ENCODE measurements at regions not wholly inside any gene's neighbourhood (a gene's known extent, or its start where the extent isn't known, plus 50 kb on each side); places are given as distances from the start of the nearest gene placed in this dataset.

- no peak for DNase-seq
These were observed 553.8 kb upstream of the VSTM2A start for GRCh38 chr7:53988376-53988775.

- no peak for DNase-seq
These were observed 549.0 kb upstream of the VSTM2A start for GRCh38 chr7:53993224-53993623.

- DNase-seq, result no peak
These were observed 545.3 kb upstream of the VSTM2A start for GRCh38 chr7:53996876-53997275.

DNA sequence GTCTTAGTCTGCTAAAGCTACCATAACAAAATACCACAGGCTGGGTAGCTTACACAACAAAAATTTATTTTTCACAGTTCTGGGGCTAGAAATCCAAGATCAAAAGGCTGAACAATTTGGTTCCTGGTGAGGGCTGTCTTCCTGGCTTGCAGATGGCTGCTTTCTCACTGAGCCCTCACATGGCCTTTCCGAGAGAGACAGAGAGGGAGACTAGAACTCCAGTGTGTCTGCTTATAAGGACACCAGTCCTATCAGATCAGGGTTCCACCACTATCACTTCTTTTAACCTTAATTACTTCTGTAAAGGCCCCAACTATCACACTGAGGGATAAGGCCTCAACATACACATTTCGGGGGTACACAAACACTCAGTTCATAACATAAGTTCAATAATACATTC is 527.4 kb upstream of the VSTM2A start:
- no peak for DNase-seq

DNA sequence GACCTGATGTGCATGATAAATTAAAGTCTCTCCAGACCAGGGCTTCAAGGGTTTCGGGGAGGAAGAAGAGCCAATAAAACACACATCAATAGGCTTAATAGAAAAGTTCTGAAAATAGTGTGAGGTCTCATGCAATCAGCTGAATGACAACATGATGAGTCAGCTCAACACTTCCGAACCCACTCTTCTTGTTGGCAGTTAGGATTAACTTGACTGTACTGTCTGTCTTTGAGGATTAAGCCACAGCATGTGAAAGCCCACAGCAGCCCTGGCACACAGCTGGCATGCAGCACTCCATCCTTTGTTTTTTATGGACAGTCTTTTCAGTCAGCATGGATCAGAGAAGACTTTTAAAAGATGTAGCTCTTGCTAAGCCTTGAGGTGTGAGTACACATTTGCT is 526.9 kb upstream of the VSTM2A start:
- DNase-seq, result no peak

DNA sequence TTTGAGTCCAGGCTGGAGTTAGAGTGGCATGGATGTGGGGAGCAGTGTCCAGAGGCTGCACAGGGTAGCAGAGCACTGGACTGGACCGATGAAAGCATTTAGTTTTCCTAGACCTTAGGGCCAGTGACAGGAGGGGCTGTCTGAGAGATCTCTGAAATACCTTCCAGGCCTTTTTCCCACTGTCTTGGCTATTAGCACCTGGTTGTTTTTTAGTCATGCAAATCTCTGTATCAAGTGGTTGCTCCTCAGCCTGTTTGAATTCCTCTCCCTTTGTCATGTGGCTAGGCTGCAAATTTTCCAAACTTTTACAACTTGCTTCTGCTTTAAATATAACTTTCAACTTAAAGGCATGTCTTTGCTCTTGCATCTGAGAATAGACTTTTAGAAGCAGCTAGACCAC is 504.3 kb upstream of the VSTM2A start:
- DNase-seq, result no peak

- no peak for DNase-seq
These were observed 481.5 kb upstream of the VSTM2A start for GRCh38 chr7:54060643-54061042.

DNA sequence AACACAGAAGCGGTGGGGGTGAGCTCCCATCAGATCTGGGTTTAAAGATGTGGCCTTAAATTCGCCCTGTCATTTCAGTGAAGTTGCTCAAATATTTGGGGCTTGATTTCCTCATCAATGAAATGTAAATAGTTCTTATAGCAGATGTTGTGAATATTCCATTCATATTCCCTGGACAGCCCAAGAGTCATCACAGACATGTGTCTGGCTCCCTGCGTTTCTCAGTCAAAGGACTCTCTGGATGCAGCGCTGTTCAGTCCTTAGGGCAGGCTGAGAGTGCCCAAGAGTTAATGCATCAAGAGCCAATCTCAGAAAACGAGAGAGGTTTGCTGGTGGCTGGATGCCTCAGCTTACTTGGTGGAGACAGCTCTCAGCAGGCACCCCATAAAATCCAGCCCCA is 475.5 kb upstream of the VSTM2A start:
- DNase-seq, result no peak

DNA sequence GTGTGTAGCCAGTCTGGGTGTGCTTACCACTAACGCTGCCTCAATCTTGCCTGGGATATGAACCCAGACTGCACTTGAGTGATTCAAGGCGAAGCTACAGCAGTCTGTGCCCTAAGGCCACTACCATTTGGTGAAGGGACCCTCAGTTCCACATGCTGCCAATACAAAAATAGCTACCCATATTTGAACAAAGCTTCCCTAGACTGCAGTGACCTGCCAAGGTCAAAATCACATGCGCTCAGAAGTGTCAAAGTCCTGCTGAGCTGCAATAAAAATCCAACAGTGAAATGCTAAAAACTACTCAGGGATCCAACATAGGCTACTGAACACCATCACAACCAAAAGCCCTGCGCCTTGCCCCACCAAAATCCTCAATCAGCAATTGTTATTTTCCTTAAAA is 472.3 kb upstream of the VSTM2A start:
- DNase-seq, result no peak

GRCh38 chr7:54072710-54073109 is 469.5 kb upstream of the VSTM2A start:
- no peak for DNase-seq

DNA sequence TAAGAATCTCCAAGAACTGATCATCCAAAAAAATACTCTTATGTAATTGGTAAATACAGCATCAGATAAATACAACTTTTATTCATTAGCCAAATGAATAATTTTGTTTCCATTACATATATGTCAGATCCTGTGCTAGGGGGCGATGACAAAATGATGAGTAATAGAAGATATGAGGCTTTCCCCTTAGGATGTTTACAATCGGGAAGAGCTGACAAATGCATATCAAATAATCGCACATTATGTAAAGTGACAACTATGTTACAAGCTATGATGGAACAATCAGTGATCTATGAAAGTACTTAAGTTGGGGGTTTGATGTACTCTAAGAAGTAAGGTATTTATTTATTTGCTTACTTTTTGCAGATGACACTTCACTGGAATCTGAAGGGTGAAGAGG is 465.6 kb upstream of the VSTM2A start:
- DNase-seq, result no peak

- no peak for DNase-seq
These were observed 461.6 kb upstream of the VSTM2A start for GRCh38 chr7:54080525-54080924.

GRCh38 chr7:54080971-54081370 is 461.2 kb upstream of the VSTM2A start:
- no peak for DNase-seq

GRCh38 chr7:54084340-54084739 is 457.8 kb upstream of the VSTM2A start:
- no peak for DNase-seq

DNA sequence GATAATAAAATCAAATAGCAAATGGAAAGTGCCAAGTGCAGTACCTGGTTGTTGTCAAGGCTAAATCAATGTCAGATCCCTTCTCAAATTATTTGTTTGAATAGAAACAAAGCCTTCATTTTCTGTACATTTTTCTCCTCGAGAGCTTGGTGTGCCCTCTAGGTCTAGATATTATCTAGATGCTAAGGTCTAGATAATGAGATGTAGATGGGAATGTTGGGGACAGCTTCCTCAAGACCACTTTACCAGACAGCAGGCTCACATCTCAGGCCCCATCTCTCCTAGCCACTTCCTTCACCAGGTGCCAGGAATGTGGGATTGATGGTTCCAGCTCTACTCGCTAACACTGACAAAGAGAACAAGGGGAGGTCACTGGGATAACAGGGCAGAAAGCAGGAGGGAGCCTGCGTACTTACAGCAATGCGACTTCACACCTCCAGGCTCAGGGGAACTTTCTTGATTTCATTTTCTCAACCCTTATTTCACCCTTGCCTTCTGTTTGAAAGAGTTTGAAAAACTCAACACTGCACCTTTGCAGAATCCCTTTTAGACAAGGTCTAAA is 451.4 kb upstream of the VSTM2A start:
- no peak for DNase-seq

- DNase-seq, result no peak
These were observed 450.9 kb upstream of the VSTM2A start for GRCh38 chr7:54091322-54091721.

GRCh38 chr7:54097886-54098285 is 444.3 kb upstream of the VSTM2A start:
- DNase-seq, result no peak

GRCh38 chr7:54109501-54109900 is 432.7 kb upstream of the VSTM2A start:
- no peak for DNase-seq

DNA sequence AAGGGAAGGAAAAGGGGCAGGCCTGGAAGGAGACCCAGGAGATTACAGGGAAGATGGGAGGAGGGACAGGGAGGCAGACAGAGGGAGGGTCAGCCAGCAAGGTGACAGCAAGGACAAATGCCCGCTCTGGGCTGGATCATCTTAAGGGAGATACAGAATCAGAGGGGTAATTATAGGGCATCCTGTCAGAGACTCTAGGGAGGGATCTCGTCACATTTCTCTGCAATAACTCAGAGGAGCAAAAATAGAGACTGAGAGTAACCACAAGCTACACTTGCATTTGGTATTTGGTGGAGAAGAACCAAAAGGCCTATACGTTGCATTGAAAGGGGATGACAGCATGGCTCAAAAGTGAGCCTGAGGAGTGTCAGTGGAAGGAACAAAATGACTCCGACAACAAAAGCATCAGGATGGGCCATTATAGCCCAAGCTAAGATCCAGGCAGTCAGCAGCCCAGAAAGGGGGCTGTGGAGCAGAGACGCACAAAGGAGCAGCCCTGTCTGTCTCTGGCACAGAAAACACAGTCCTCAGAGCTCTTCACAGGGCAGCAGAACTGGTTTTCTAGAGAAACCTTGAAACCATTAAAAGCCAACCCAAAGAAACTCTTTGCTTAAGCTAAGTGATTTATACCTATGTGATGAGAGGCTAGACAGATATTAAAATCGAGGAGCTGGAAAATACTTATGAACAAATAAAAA is 430.2 kb upstream of the VSTM2A start:
- DNase-seq, result no peak

GRCh38 chr7:54112567-54112966 is 429.6 kb upstream of the VSTM2A start:
- DNase-seq, result no peak

GRCh38 chr7:54115028-54115763 is 427.0 kb upstream of the VSTM2A start:
- DNase-seq, result no peak

DNA sequence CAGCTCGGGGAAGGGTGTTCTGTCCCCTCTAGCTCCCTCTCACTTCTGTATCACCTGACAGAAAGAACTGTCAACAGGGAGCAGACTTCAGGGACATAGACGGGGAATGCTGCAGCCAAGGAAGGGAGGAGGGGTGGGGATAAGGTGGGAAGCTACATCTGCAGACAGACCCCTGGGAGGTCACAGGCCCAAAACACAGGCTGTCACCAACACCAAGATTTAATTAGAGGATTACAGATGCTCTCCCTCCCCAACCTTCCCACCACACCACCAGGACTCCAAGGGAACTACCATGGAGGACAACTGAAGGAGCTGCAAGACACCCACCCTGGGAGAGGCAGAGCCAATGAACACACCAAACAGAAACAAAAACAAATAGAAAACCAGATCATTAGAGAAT is 425.2 kb upstream of the VSTM2A start:
- no peak for DNase-seq

DNA sequence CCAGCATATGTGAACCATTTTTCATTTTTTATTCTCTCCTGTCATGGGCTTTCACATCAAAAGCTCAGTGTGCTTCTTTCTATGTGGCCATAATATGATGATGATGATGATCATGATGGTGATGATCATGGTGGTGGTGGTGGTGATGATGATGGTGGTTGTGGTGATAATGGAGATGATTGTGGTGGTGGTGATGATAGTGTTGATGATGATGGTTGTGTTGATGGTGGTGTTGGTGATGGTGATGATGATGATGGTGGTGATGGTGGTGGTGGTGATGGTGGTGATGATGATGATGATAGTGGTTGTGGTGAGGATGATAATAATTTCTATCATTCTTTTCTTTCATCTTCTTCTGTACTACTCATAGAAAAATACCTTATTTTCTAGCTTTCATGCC is 413.1 kb upstream of the VSTM2A start:
- DNase-seq, result no peak

GRCh38 chr7:54141576-54141975 is 400.6 kb upstream of the VSTM2A start:
- DNase-seq, result no peak

DNA sequence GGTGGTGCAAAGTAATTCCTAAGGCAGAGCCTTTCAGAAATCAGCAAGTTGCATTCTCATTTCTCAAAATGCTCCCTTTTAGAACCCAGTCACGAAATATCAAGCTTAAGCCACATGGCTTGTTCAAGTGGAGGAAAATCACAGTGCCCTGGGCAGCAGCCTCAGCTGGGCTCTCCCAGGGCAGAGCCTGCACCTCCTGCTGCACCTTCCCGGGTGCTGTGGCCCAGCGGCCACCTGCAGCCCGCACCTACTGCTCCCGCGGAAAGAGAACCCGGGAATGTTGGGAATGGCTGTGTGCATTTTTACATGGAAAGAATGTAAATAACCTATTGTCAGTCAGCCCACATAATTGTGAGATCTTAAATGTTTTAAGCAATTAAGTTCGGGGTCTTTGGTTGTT is 396.5 kb upstream of the VSTM2A start:
- DNase-seq, result no peak

Data from activated CD4-positive, alpha-beta T cell treated with anti-CD3 and anti-CD28 coated beads, Interleukin-2, Interleukin-6, amounts not matched to agents 100 ng/mL and 50 ng/mL, durations not matched to agents 16 hours and 8 hours (primary cell).